LoVo (cell line): ENCODE measurements at regions not wholly inside any gene's neighbourhood (a gene's known extent, or its start where the extent isn't known, plus 50 kb on each side); places are given as distances from the start of the nearest gene placed in this dataset.

ENCODE experiments used
- DNase-seq: peaks from one replicate; pipeline ENCODE4 v3.0.0-alpha.2; 2016; ENCODE audit warnings: low spot score

- DNase-seq = no peak
These were observed 565.7 kb upstream of the BTBD3 start for GRCh38 chr20:11352041-11352440.

GRCh38 chr20:11354846-11355245, 562.8 kb upstream of the BTBD3 start:
- no peak for DNase-seq

GRCh38 chr20:11355345-11355744, 562.3 kb upstream of the BTBD3 start:
- DNase-seq = no peak

GRCh38 chr20:11356061-11356460, 561.6 kb upstream of the BTBD3 start:
- no peak for DNase-seq

GRCh38 chr20:11362450-11362849, 555.2 kb upstream of the BTBD3 start:
- no peak for DNase-seq

- no peak for DNase-seq
These were observed 553.0 kb upstream of the BTBD3 start for GRCh38 chr20:11364736-11365135.

- no peak for DNase-seq
These were observed 551.0 kb upstream of the BTBD3 start for GRCh38 chr20:11366660-11367059.

- DNase-seq = no peak
These were observed 549.2 kb upstream of the BTBD3 start for GRCh38 chr20:11368499-11368898.

- no peak for DNase-seq
These were observed 548.6 kb upstream of the BTBD3 start for GRCh38 chr20:11368965-11369711.

- no peak for DNase-seq
These were observed 545.9 kb upstream of the BTBD3 start for GRCh38 chr20:11371831-11372230.

- no peak for DNase-seq
These were observed 544.6 kb upstream of the BTBD3 start for GRCh38 chr20:11372876-11373790.

- DNase-seq = peak; percentile 10
These were observed 542.4 kb upstream of the BTBD3 start for GRCh38 chr20:11375335-11375734.

- peak; percentile 48 for DNase-seq
These were observed 541.7 kb upstream of the BTBD3 start for GRCh38 chr20:11375966-11376365.

- no peak for DNase-seq
These were observed 541.3 kb upstream of the BTBD3 start for GRCh38 chr20:11376420-11376819.

- no peak for DNase-seq
These were observed 540.7 kb upstream of the BTBD3 start for GRCh38 chr20:11376998-11377397.

GRCh38 chr20:11377761-11378160, 539.9 kb upstream of the BTBD3 start:
- DNase-seq = no peak

- no peak for DNase-seq
These were observed 539.4 kb upstream of the BTBD3 start for GRCh38 chr20:11378252-11378651.

GRCh38 chr20:11379257-11380011, 538.3 kb upstream of the BTBD3 start:
- DNase-seq = no peak

GRCh38 chr20:11380283-11380682, 537.4 kb upstream of the BTBD3 start:
- no peak for DNase-seq

GRCh38 chr20:11387189-11387754, 530.4 kb upstream of the BTBD3 start:
- DNase-seq = no peak

GRCh38 chr20:11389186-11389585, 528.5 kb upstream of the BTBD3 start:
- DNase-seq = no peak

- no peak for DNase-seq
These were observed 526.1 kb upstream of the BTBD3 start for GRCh38 chr20:11391591-11391990.
